Esophagus muscularis mucosa (tissue), 4 donors: ENCODE measurements at regions not wholly inside any gene's neighbourhood (a gene's known extent, or its start where the extent isn't known, plus 50 kb on each side); places are given as distances from the start of the nearest gene placed in this dataset.

Experiments used
- DNase-seq: peaks from one replicate; pipeline ENCODE4 v3.0.0-alpha.2; 2017; ENCODE audit errors: extremely low spot score
- H3K27ac ChIP-seq, 4 donors: fragments of 200-600 bp; sonication (generic); replicated peaks in 1 of 4; 1 replicate in 3 of 4; 2 replicates in 1 of 4; pipeline ENCODE4 v1.5.1; 2016 to 2019; ENCODE audit warnings: mild to moderate bottlenecking in 1 of 4
- H3K27me3 ChIP-seq, 4 donors: fragments of 200-600 bp; sonication (generic); one replicate each; pipeline versions ENCODE4 v1.5.1 to v1.6.0; 2016 to 2019
- H3K36me3 ChIP-seq, 4 donors: fragments of 200-600 bp; sonication (generic); one replicate each; pipeline ENCODE4 v1.5.1; 2016 to 2019
- H3K4me1 ChIP-seq, 4 donors: fragments of 200-600 bp; sonication (generic); one replicate each; pipeline ENCODE4 v1.5.1; 2016 to 2019
- H3K4me3 ChIP-seq, 4 donors: fragments of 200-600 bp; sonication (generic); 1 replicate in 2 of 4; 2 replicates in 2 of 4; pipeline ENCODE4 v1.5.1; 2016 to 2019; ENCODE audit warnings: mild to moderate bottlenecking in 4 of 4, moderate library complexity in 1 of 4
- H3K9me3 ChIP-seq, 4 donors: fragments of 200-600 bp; sonication (generic); 1 replicate in 3 of 4; 2 replicates in 1 of 4; pipeline ENCODE4 v1.5.1; 2016 to 2019
- EP300 ChIP-seq: sonication (generic); formaldehyde crosslinking; IDR thresholded peaks from one replicate; pipeline ENCODE4 v1.6.1; 2017; ENCODE audit warnings: antibody characterized with exemption
- POLR2A ChIP-seq: fragments of 450-650 bp; IDR thresholded peaks from one replicate; pipeline ENCODE4 v1.6.1; 2017; ENCODE audit warnings: antibody characterized with exemption, moderate library complexity, mild to moderate bottlenecking, low read depth
- POLR2AphosphoS5 ChIP-seq, 2 donors: sonication (generic); formaldehyde crosslinking; IDR thresholded peaks; one replicate each; pipeline ENCODE4 v1.6.1; 2017; ENCODE audit warnings: antibody characterized with exemption in 2 of 2
- WGBS: methylation state at CpG from one replicate; pipeline ENCODE4 v1.1.5; 2018; 5-methylcytosine and 5-hydroxymethylcytosine counted together
- intact Hi-C: fragments of 100-400 bp; cut with DNase I; formaldehyde crosslinking; loops from one replicate; pipeline ENCODE4 v1.15.1; 2023
- TF ChIP-seq, protein P1 (sequence below), 3 experiments: fragments of 200-600 bp in 2 of 3; fragments of 450-650 bp in 1 of 3; sonication (generic) in 2 of 3; IDR thresholded peaks; one replicate each; pipeline ENCODE4 v1.5.1; 2017 to 2019; ENCODE audit warnings: antibody characterized with exemption in 3 of 3, mild to moderate bottlenecking in 2 of 3, moderate library complexity in 1 of 3

DNA sequence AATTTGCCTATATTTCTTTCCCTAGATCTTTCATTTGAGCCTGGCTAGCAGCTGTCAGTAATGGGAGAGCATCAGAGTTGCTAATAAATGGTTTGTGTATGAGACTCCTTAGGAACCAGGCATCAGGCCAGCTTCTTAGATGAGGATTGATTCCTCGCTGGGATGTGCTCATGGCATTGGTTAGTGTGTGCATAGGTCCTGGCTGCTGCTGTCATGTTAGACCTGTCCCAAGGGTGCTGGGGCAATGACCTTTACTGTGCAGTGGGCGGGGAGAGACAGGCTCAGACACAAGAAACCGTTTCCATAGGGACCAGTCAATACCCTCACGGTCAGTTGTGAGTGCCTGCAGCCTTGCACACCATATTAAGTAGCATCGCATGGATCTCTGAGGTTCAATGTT is 112.3 kb upstream of the NR3C1 start:
- Histone ChIP-seq H3K9me3 (no peaks in the 10 kb centered on the region), H3K4me3 (no peak overlapping the region), H3K27me3 (no peaks in the 10 kb centered on the region), H3K36me3 (no peaks in the 10 kb centered on the region), H3K4me1 (peaks cover 0 to 18% (median 12%) of the 10 kb centered on the region in 4 donors), H3K27ac (no peak overlapping the region)
- 80% methylated on average over 5 of the region's 5 CpGs for WGBS
- intact Hi-C loops: no loop called here
- TF ChIP-seq, protein P1, sequence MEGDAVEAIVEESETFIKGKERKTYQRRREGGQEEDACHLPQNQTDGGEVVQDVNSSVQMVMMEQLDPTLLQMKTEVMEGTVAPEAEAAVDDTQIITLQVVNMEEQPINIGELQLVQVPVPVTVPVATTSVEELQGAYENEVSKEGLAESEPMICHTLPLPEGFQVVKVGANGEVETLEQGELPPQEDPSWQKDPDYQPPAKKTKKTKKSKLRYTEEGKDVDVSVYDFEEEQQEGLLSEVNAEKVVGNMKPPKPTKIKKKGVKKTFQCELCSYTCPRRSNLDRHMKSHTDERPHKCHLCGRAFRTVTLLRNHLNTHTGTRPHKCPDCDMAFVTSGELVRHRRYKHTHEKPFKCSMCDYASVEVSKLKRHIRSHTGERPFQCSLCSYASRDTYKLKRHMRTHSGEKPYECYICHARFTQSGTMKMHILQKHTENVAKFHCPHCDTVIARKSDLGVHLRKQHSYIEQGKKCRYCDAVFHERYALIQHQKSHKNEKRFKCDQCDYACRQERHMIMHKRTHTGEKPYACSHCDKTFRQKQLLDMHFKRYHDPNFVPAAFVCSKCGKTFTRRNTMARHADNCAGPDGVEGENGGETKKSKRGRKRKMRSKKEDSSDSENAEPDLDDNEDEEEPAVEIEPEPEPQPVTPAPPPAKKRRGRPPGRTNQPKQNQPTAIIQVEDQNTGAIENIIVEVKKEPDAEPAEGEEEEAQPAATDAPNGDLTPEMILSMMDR (IDR thresholded peaks at IDR 0.05): no peak
- TF ChIP-seq POLR2A (no peak), EP300 (no peak), POLR2AphosphoS5 (IDR thresholded peaks at IDR 0.05) (no peak)
- DNase-seq: no peak

DNA sequence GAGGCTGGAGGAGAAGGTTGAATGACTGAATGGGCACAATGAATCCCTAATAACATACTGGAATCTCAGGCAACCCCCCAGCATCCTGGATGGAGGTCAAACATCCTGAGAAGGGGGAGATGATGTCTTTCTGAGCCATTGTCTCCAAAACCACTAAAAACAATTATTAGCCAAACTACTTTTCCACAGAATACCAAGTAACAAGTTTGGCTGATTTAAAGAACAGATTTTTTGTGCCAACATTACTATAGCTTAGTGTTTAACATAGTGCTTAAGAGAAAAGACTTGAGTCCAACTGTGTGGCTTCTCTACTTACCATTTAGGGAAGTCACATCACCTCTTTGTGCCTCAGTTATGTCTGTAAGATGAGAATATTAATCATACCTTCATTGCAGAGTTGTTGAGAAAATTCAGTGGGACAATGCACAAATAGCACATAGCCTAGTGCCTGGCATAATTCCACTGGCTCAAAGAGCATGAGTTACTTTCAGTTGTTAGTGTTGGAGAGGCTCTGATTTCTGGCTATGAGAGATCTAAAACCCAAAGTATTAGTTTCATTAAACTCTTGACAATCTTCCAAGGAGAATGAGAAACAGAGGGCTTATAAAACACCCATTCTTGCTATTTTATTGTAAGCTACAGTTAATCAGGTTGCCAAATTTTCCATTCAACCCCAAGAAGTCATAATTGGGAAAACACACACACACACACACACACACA is 111.3 kb upstream of the NR3C1 start:
- intact Hi-C loops: no loop called here
- DNase-seq: no peak

DNA sequence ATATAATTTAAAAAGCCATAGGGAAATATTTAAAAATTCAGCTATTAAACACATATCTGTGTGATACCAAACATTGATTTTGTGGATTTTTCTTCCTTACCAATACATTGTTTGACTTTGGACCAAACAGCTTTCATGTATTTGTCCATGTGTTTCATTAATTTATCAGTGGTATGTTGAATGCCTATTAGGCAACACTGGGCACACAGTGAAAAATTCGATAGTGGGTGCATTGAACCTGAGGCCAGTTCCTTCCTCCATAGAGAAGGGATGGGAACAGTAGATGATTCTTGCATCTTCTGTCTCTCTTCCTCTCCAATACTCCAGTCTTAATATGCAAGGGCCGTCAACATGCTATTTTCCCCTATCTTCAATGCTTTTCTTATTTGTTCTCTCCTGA is 110.2 kb upstream of the NR3C1 start:
- Histone ChIP-seq H3K27ac (no peak overlapping the region), H3K36me3 (no peaks in the 10 kb centered on the region), H3K27me3 (no peaks in the 10 kb centered on the region), H3K4me3 (no peak overlapping the region), H3K4me1 (peaks cover 0 to 18% (median 12%) of the 10 kb centered on the region in 4 donors), H3K9me3 (no peaks in the 10 kb centered on the region)
- intact Hi-C loops: no loop called here
- WGBS: 93% methylated on average over 2 of the region's 2 CpGs
- no peak for DNase-seq
- TF ChIP-seq POLR2A (no peak), POLR2AphosphoS5 (IDR thresholded peaks at IDR 0.05) (no peak), EP300 (no peak)
- TF ChIP-seq, protein P1 (IDR thresholded peaks at IDR 0.05): no peak

More for the DNA sequence above, 111.3 kb upstream of the NR3C1 start:
- Histone ChIP-seq H3K27me3 (no peaks in the 10 kb centered on the region), H3K27ac (no peak overlapping the region), H3K36me3 (no peaks in the 10 kb centered on the region), H3K9me3 (no peaks in the 10 kb centered on the region), H3K4me1 (peaks cover 0 to 18% (median 12%) of the 10 kb centered on the region in 4 donors), H3K4me3 (no peak overlapping the region)
- TF ChIP-seq POLR2AphosphoS5 (IDR thresholded peaks at IDR 0.05): no peak
- TF ChIP-seq POLR2A: no peak
- TF ChIP-seq, protein P1 (IDR thresholded peaks at IDR 0.05): no peak
- TF ChIP-seq EP300: no peak

DNA sequence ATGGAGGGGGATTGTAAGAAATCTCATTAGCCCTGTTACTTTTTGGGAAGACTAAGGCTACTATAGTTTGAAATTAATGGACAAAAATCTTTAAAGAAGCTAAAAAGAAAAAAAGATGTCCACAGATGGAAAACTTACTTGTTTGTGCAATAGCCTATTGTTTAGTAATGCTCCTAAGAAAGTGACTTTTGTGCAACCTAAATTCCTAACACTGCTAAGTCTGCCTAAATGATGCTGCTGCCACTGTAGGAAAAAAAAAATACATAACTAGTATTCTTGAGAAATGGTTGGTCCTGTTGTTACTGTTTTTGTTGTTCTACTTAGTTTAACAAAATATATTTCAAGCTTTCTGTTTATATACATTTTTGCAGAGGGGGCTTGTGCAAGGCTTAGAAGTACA is 108.2 kb upstream of the NR3C1 start:
- no peak for DNase-seq
- Histone ChIP-seq H3K27me3 (no peaks in the 10 kb centered on the region), H3K27ac (no peak overlapping the region), H3K4me3 (no peak overlapping the region), H3K4me1 (peaks cover 9 to 32% (median 25%) of the 10 kb centered on the region in 4 donors), H3K9me3 (no peaks in the 10 kb centered on the region), H3K36me3 (no peaks in the 10 kb centered on the region)
- TF ChIP-seq, protein P1 (IDR thresholded peaks at IDR 0.05): no peak
- TF ChIP-seq POLR2A (no peak), POLR2AphosphoS5 (IDR thresholded peaks at IDR 0.05) (no peak), EP300 (no peak)
- intact Hi-C loops: no loop called here

DNA sequence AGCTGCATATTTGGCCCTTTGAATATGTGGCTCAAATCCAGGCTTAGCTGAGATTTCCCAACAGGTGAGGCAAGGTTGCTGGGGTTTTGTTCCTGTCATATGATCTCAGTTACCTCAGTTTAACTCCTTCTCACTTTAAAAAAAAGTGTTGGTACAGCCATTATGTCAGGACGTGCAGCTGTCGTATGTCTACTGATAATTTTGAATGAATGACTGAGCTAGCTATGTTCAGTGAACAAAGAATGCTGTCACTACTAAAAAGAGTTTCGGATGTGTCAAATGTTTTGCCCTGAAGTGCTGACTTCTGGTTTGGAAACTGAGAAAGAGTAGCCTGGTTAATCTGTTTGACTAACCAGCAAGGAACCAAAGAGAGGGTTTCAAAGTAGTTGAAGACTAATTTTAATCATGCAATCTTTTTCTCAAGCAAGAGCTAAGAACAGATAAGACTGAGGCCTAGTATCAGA is 106.3 kb upstream of the NR3C1 start:
- no peak for DNase-seq
- intact Hi-C loops: loop anchor here (5.0 kb wide), 1 partner anchor 107 kb away; the partner anchor contains the start of gene NR3C1
- Histone ChIP-seq H3K36me3 (no peaks in the 10 kb centered on the region), H3K27ac (no peak overlapping the region), H3K27me3 (no peaks in the 10 kb centered on the region), H3K4me3 (no peak overlapping the region), H3K4me1 (peaks cover 13 to 23% (median 20%) of the 10 kb centered on the region in 4 donors), H3K9me3 (no peaks in the 10 kb centered on the region)
- TF ChIP-seq EP300: no peak
- TF ChIP-seq POLR2A: no peak
- TF ChIP-seq, protein P1 (IDR thresholded peaks at IDR 0.05): no peak
- no peak for TF ChIP-seq POLR2AphosphoS5 (IDR thresholded peaks at IDR 0.05)
- 78% methylated on average over 3 of the region's 3 CpGs for WGBS
